ENCODE measurements at regions not wholly inside any gene's neighbourhood (a gene's known extent, or its start where the extent isn't known, plus 50 kb on each side); places are given as distances from the start of the nearest gene placed in this dataset.

DNA sequence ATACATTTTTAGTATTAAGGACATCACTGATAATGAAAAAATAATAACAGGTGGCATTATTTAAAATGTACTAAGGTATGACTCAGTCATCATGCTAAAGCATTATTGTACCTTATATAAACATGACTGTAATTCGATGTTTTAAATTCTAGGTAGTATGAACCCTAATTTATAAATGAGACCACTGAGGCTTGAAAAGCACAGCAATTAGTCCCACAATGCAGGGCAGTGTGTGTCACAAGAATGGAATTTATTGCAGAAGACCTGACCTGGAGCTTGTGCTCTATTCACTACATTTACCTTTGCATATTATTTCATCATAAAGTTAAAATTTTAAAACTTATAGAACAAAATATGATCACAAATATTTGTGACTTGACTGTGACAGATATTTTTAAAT lies 358.5 kb upstream of the DSEL start:
- no peak for TF ChIP-seq CTCF (IDR thresholded peaks at IDR 0.05; ENCODE audit: control extremely low read depth, extremely low read depth)
- no peak overlapping the region for H3K27ac ChIP-seq (ENCODE audit: low read depth in 1 of 2, low read length in 1 of 2)
- DNase-seq (no peak), ATAC-seq (ENCODE audit: insufficient read depth, low FRiP score) (no peak)
- H3K4me1 ChIP-seq (ENCODE audit: control insufficient read depth in 5 of 5, insufficient read depth in 5 of 5, low read length in 5 of 5) = no peaks in the 10 kb centered on the region
- H3K4me3 ChIP-seq = no peak overlapping the region
- H3K9me3 ChIP-seq (ENCODE audit: control insufficient read depth in 4 of 4, insufficient read depth in 3 of 4, low read length in 3 of 4) = no peaks in the 10 kb centered on the region
- H3K9ac ChIP-seq (ENCODE audit: insufficient read depth in 1 of 2, low read length in 2 of 2) = no peak overlapping the region
- 92 to 95% methylated on average over 1 of the region's 1 CpG for WGBS, 2 donors
- no peaks in the 10 kb centered on the region for H3K36me3 ChIP-seq (ENCODE audit: control insufficient read depth in 4 of 4, insufficient read depth in 4 of 4, low read length in 4 of 4)
- no peaks in the 10 kb centered on the region for H3K27me3 ChIP-seq (ENCODE audit: control insufficient read depth in 3 of 3, insufficient read depth in 3 of 3, low read length in 2 of 3)

DNA sequence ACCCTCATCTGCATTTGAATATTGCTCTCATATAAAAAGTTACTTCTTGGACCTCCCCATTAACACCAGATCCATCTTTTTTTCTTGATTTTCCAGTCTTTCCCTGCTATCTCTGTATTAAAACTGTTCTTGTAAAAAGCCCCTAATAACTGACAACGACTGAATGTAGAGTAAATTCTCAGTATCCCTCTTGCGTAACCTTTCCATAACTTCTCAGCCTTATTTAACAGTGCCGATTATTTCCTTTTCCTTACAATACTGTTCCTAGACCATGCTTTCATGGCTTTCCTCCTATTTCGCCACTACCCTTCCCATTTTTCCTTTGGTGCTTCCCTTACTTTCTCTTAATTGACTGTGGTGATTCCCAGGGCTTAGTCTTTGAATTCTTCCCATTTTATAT lies 348.9 kb upstream of the DSEL start:
- Histone ChIP-seq H3K9me3 (ENCODE audit: control insufficient read depth in 4 of 4, insufficient read depth in 3 of 4, low read length in 3 of 4) (no peaks in the 10 kb centered on the region), H3K4me3 (no peak overlapping the region), H3K36me3 (ENCODE audit: control insufficient read depth in 4 of 4, insufficient read depth in 4 of 4, low read length in 4 of 4) (no peaks in the 10 kb centered on the region), H3K9ac (ENCODE audit: insufficient read depth in 1 of 2, low read length in 2 of 2) (no peak overlapping the region), H3K27me3 (ENCODE audit: control insufficient read depth in 3 of 3, insufficient read depth in 3 of 3, low read length in 2 of 3) (no peaks in the 10 kb centered on the region), H3K27ac (ENCODE audit: low read depth in 1 of 2, low read length in 1 of 2) (no peak overlapping the region), H3K4me1 (ENCODE audit: control insufficient read depth in 5 of 5, insufficient read depth in 5 of 5, low read length in 5 of 5) (no peaks in the 10 kb centered on the region)
- ATAC-seq (ENCODE audit: insufficient read depth, low FRiP score) (no peak), DNase-seq (no peak)
- no peak for TF ChIP-seq CTCF (IDR thresholded peaks at IDR 0.05; ENCODE audit: control extremely low read depth, extremely low read depth)
- WGBS, 2 donors = 78 to 85% methylated on average over 4 of the region's 4 CpGs

DNA sequence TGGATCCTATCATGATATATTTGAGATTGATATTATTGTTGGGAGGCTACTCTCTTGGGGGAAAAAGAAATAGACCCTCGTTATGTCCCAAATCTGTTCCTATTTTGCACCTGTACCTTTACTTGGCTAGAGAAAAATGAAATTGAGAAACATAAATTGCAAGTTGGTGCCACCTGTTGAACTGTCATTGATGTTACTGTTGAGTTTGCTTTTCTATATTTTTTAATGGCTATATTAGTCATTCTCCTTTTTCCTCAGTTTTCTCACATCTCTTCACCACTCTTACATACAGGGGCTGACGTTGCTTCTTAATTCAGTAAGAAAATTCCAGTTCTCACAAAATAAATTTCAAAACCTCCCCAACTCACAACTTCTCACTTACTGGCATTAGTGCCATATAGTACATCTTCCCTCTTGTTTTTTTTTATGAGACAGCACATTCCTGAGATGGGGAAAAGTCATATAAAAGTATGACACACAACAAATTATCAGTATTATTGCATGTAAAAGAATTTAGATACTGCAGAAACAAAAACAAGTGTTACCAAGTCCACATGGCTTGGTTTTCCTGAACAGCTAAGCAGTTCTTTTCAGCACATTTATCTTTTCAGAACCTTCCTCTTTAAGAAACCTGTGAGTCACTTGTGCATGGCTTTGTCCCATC lies 348.3 kb upstream of the DSEL start:
- no peak for DNase-seq
- no peaks in the 10 kb centered on the region for H3K4me1 ChIP-seq (ENCODE audit: control insufficient read depth in 5 of 5, insufficient read depth in 5 of 5, low read length in 5 of 5)
- H3K4me3 ChIP-seq = no peak overlapping the region
- no peak overlapping the region for H3K9ac ChIP-seq (ENCODE audit: insufficient read depth in 1 of 2, low read length in 2 of 2)
- H3K9me3 ChIP-seq (ENCODE audit: control insufficient read depth in 4 of 4, insufficient read depth in 3 of 4, low read length in 3 of 4) = no peaks in the 10 kb centered on the region
- ATAC-seq (ENCODE audit: insufficient read depth, low FRiP score) = no peak
- no peaks in the 10 kb centered on the region for H3K36me3 ChIP-seq (ENCODE audit: control insufficient read depth in 4 of 4, insufficient read depth in 4 of 4, low read length in 4 of 4)
- 79 to 80% methylated on average over 2 of the region's 2 CpGs for WGBS, 2 donors
- no peak overlapping the region for H3K27ac ChIP-seq (ENCODE audit: low read depth in 1 of 2, low read length in 1 of 2)
- no peak for TF ChIP-seq CTCF (IDR thresholded peaks at IDR 0.05; ENCODE audit: control extremely low read depth, extremely low read depth)
- no peaks in the 10 kb centered on the region for H3K27me3 ChIP-seq (ENCODE audit: control insufficient read depth in 3 of 3, insufficient read depth in 3 of 3, low read length in 2 of 3)

DNA sequence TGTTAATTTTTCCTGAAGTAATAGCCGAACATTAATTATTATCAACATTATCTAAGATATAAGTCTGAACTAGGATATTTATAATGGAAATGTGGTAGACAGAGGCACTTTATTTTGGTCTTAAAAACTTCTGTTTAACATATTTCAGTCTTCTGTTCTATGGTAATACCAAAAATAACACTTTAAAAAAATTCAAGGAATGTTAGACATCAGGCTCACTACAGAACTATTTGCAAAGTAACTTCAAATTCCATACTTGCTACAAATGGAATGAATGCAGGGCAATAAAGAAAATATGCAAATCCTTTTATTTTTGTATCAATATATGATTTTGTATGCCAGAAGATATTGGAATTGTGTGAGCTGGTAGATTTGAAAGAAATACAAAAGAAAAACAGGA lies 345.5 kb upstream of the DSEL start:
- Histone ChIP-seq H3K4me1 (ENCODE audit: control insufficient read depth in 5 of 5, insufficient read depth in 5 of 5, low read length in 5 of 5) (no peaks in the 10 kb centered on the region), H3K27ac (ENCODE audit: low read depth in 1 of 2, low read length in 1 of 2) (no peak overlapping the region), H3K4me3 (no peak overlapping the region), H3K27me3 (ENCODE audit: control insufficient read depth in 3 of 3, insufficient read depth in 3 of 3, low read length in 2 of 3) (no peaks in the 10 kb centered on the region), H3K9me3 (ENCODE audit: control insufficient read depth in 4 of 4, insufficient read depth in 3 of 4, low read length in 3 of 4) (no peaks in the 10 kb centered on the region), H3K36me3 (ENCODE audit: control insufficient read depth in 4 of 4, insufficient read depth in 4 of 4, low read length in 4 of 4) (no peaks in the 10 kb centered on the region), H3K9ac (ENCODE audit: insufficient read depth in 1 of 2, low read length in 2 of 2) (no peak overlapping the region)
- TF ChIP-seq CTCF (IDR thresholded peaks at IDR 0.05; ENCODE audit: control extremely low read depth, extremely low read depth) = no peak
- WGBS, 2 donors = 85 to 88% methylated on average over 1 of the region's 1 CpG
- DNase-seq = no peak
- ATAC-seq (ENCODE audit: insufficient read depth, low FRiP score) = no peak

All from lung (tissue), 11 donors.